Activated naive CD8-positive, alpha-beta T cell (primary cell): ENCODE measurements at regions not wholly inside any gene's neighbourhood (a gene's known extent, or its start where the extent isn't known, plus 50 kb on each side); places are given as distances from the start of the nearest gene placed in this dataset.

Experiments
- H3K27ac Mint-ChIP-seq: one replicate; pipeline ENCODE4 v1.8.0; 2021; ENCODE audit warnings: mixed read lengths
- H3K27me3 Mint-ChIP-seq: one replicate; pipeline ENCODE4 v1.8.0; 2021; ENCODE audit warnings: mixed read lengths
- H3K36me3 Mint-ChIP-seq: one replicate; pipeline ENCODE4 v1.8.0; 2021; ENCODE audit warnings: mixed read lengths
- H3K4me1 Mint-ChIP-seq: one replicate; pipeline ENCODE4 v1.8.0; 2021; ENCODE audit warnings: low read depth, mixed read lengths
- H3K4me3 Mint-ChIP-seq: one replicate; pipeline ENCODE4 v1.8.0; 2021; ENCODE audit warnings: mild to moderate bottlenecking, mixed read lengths
- H3K9me3 Mint-ChIP-seq: one replicate; pipeline ENCODE4 v1.8.0; 2021; ENCODE audit warnings: low read depth, mixed read lengths

GRCh38 chr6:68468244-68468884 is 166.7 kb upstream of the ADGRB3 start:
- Mint-ChIP-seq H3K4me1 (no peaks in the 10 kb centered on the region), H3K27ac (no peak overlapping the region), H3K27me3 (no peaks in the 10 kb centered on the region), H3K4me3 (no peak overlapping the region), H3K36me3 (no peaks in the 10 kb centered on the region), H3K9me3 (no peaks in the 10 kb centered on the region)

- H3K27ac Mint-ChIP-seq: no peak overlapping the region
- no peaks in the 10 kb centered on the region for H3K27me3 Mint-ChIP-seq
- H3K4me1 Mint-ChIP-seq: no peaks in the 10 kb centered on the region
- H3K9me3 Mint-ChIP-seq: peaks cover 5% of the 10 kb centered on the region
- H3K36me3 Mint-ChIP-seq: no peaks in the 10 kb centered on the region
- H3K4me3 Mint-ChIP-seq: no peak overlapping the region
Observed at GRCh38 chr6:68458447-68458846, 176.6 kb upstream of the ADGRB3 start.

- Mint-ChIP-seq H3K36me3 (no peaks in the 10 kb centered on the region), H3K4me3 (no peak overlapping the region), H3K27me3 (no peaks in the 10 kb centered on the region), H3K4me1 (no peaks in the 10 kb centered on the region), H3K9me3 (no peaks in the 10 kb centered on the region), H3K27ac (no peak overlapping the region)
Observed at GRCh38 chr6:68447112-68447511, 188.0 kb upstream of the ADGRB3 start.

- Mint-ChIP-seq H3K4me3 (no peak overlapping the region), H3K27me3 (no peaks in the 10 kb centered on the region), H3K36me3 (no peaks in the 10 kb centered on the region), H3K27ac (no peak overlapping the region), H3K4me1 (no peaks in the 10 kb centered on the region), H3K9me3 (no peaks in the 10 kb centered on the region)
Observed at GRCh38 chr6:68445926-68446325, 189.2 kb upstream of the ADGRB3 start.

- no peak overlapping the region for H3K4me3 Mint-ChIP-seq
- H3K27me3 Mint-ChIP-seq: no peaks in the 10 kb centered on the region
- no peaks in the 10 kb centered on the region for H3K36me3 Mint-ChIP-seq
- H3K27ac Mint-ChIP-seq: no peak overlapping the region
- no peaks in the 10 kb centered on the region for H3K9me3 Mint-ChIP-seq
- no peaks in the 10 kb centered on the region for H3K4me1 Mint-ChIP-seq
Observed at GRCh38 chr6:68443704-68444103, 191.4 kb upstream of the ADGRB3 start.

GRCh38 chr6:68427630-68428029 is 207.5 kb upstream of the ADGRB3 start:
- peaks cover 5% of the 10 kb centered on the region for H3K9me3 Mint-ChIP-seq
- H3K4me1 Mint-ChIP-seq: no peaks in the 10 kb centered on the region
- H3K4me3 Mint-ChIP-seq: no peak overlapping the region
- no peaks in the 10 kb centered on the region for H3K36me3 Mint-ChIP-seq
- H3K27me3 Mint-ChIP-seq: no peaks in the 10 kb centered on the region
- H3K27ac Mint-ChIP-seq: no peak overlapping the region

GRCh38 chr6:68410021-68410420 is 225.1 kb upstream of the ADGRB3 start:
- no peak overlapping the region for H3K27ac Mint-ChIP-seq

GRCh38 chr6:68400396-68400795 is 234.7 kb upstream of the ADGRB3 start:
- Mint-ChIP-seq H3K27me3 (no peaks in the 10 kb centered on the region), H3K36me3 (no peaks in the 10 kb centered on the region), H3K4me3 (no peak overlapping the region), H3K27ac (no peak overlapping the region), H3K9me3 (peaks cover 10% of the 10 kb centered on the region), H3K4me1 (no peaks in the 10 kb centered on the region)

More at GRCh38 chr6:68410021-68410420, 225.1 kb upstream of the ADGRB3 start:
- Mint-ChIP-seq H3K9me3 (peaks cover 3% of the 10 kb centered on the region), H3K36me3 (no peaks in the 10 kb centered on the region), H3K4me1 (no peaks in the 10 kb centered on the region), H3K4me3 (no peak overlapping the region), H3K27me3 (no peaks in the 10 kb centered on the region)

- Mint-ChIP-seq H3K9me3 (peaks cover 11% of the 10 kb centered on the region), H3K4me1 (no peaks in the 10 kb centered on the region), H3K27ac (no peak overlapping the region), H3K27me3 (no peaks in the 10 kb centered on the region), H3K4me3 (no peak overlapping the region), H3K36me3 (no peaks in the 10 kb centered on the region)
Observed at GRCh38 chr6:68391953-68392352, 243.1 kb upstream of the ADGRB3 start.

- peaks cover 6% of the 10 kb centered on the region for H3K9me3 Mint-ChIP-seq
- H3K4me3 Mint-ChIP-seq: no peak overlapping the region
- no peaks in the 10 kb centered on the region for H3K27me3 Mint-ChIP-seq
- H3K4me1 Mint-ChIP-seq: no peaks in the 10 kb centered on the region
- no peaks in the 10 kb centered on the region for H3K36me3 Mint-ChIP-seq
- H3K27ac Mint-ChIP-seq: no peak overlapping the region
Observed at GRCh38 chr6:68372991-68373390, 262.1 kb upstream of the ADGRB3 start.

GRCh38 chr6:68368845-68369244 is 266.2 kb upstream of the ADGRB3 start:
- Mint-ChIP-seq H3K36me3 (no peaks in the 10 kb centered on the region), H3K9me3 (peaks cover 3% of the 10 kb centered on the region), H3K4me3 (no peak overlapping the region), H3K4me1 (no peaks in the 10 kb centered on the region), H3K27me3 (no peaks in the 10 kb centered on the region), H3K27ac (no peak overlapping the region)

GRCh38 chr6:68364271-68364805 is 270.7 kb upstream of the ADGRB3 start:
- Mint-ChIP-seq H3K4me3 (no peak overlapping the region), H3K9me3 (peaks cover 2% of the 10 kb centered on the region), H3K27me3 (no peaks in the 10 kb centered on the region), H3K27ac (no peak overlapping the region), H3K4me1 (no peaks in the 10 kb centered on the region), H3K36me3 (no peaks in the 10 kb centered on the region)

GRCh38 chr6:68343901-68344300 is 291.2 kb upstream of the ADGRB3 start:
- Mint-ChIP-seq H3K27me3 (no peaks in the 10 kb centered on the region), H3K36me3 (no peaks in the 10 kb centered on the region), H3K4me3 (no peak overlapping the region), H3K4me1 (no peaks in the 10 kb centered on the region), H3K27ac (no peak overlapping the region), H3K9me3 (no peaks in the 10 kb centered on the region)

- Mint-ChIP-seq H3K27me3 (no peaks in the 10 kb centered on the region), H3K27ac (no peak overlapping the region), H3K9me3 (no peaks in the 10 kb centered on the region), H3K36me3 (no peaks in the 10 kb centered on the region), H3K4me1 (no peaks in the 10 kb centered on the region), H3K4me3 (no peak overlapping the region)
Observed at GRCh38 chr6:68342286-68342685, 292.8 kb upstream of the ADGRB3 start.

- Mint-ChIP-seq H3K4me3 (no peak overlapping the region), H3K4me1 (no peaks in the 10 kb centered on the region), H3K9me3 (no peaks in the 10 kb centered on the region), H3K27ac (no peak overlapping the region), H3K27me3 (no peaks in the 10 kb centered on the region), H3K36me3 (no peaks in the 10 kb centered on the region)
Observed at GRCh38 chr6:68339488-68340131, 295.5 kb upstream of the ADGRB3 start.

- Mint-ChIP-seq H3K27ac (no peak overlapping the region), H3K27me3 (no peaks in the 10 kb centered on the region), H3K36me3 (no peaks in the 10 kb centered on the region), H3K4me3 (no peak overlapping the region), H3K9me3 (peaks cover 3% of the 10 kb centered on the region), H3K4me1 (no peaks in the 10 kb centered on the region)
Observed at GRCh38 chr6:68333442-68333841, 301.6 kb upstream of the ADGRB3 start.
